ENCODE measurements at regions not wholly inside any gene's neighbourhood (a gene's known extent, or its start where the extent isn't known, plus 50 kb on each side); places are given as distances from the start of the nearest gene placed in this dataset.
"Not testable (repeated sequence)": the region's sequence is repeated elsewhere in the genome, so short reads cannot be mapped to it uniquely, and the experiment has no call there.

DNA sequence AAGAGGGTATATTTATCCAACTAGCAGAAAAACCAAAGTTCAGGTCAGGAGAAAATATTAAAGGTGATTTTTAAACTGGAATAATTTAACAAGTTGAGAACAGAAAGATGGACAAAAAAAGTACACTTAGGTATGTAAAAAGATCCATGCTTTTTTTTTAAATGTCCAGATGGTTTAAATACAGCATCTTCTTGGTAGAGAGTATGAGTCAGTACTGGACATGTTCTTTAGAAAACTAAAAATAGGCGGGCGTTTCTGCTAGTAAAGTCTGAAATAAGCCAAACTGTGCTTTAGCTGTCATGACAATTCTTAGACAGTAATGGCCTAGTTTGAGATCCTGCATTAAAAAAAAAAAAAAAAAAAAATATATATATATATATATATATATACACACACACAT is 255.9 kb upstream of the ST8SIA4 start:
- DNase-seq, result no peak

GRCh38 chr5:101153526-101153925 is 250.4 kb upstream of the ST8SIA4 start:
- no peak for DNase-seq

GRCh38 chr5:101143526-101143925 is 240.4 kb upstream of the ST8SIA4 start:
- DNase-seq, result no peak

DNA sequence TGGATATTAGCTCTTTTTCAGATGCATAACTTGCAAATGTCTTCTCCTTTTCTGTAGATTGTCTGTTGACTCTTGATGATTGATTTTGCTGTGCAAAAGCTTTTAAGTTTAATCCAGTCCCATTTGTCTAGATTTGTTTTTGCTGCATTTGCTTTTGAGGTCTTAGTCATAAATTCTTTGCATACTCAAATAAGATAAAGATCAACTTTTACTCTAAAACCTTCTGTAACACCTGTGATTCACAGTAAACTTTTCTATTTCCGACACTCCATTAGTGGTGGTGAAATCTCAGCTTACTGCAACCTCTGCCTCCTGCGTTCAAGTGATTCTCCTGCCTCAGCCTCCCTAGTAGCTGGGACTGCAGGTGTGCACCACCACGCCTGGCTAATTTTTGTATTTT is 239.0 kb upstream of the ST8SIA4 start:
- no peak for DNase-seq

- DNase-seq, result no peak
Measured at GRCh38 chr5:101136454-101136853, 233.4 kb upstream of the ST8SIA4 start.

- DNase-seq, result no peak
Measured at GRCh38 chr5:101123363-101123762, 220.3 kb upstream of the ST8SIA4 start.

GRCh38 chr5:101112645-101113044 is 209.6 kb upstream of the ST8SIA4 start:
- no peak for DNase-seq

GRCh38 chr5:101103874-101104273 is 200.8 kb upstream of the ST8SIA4 start:
- no peak for DNase-seq

DNA sequence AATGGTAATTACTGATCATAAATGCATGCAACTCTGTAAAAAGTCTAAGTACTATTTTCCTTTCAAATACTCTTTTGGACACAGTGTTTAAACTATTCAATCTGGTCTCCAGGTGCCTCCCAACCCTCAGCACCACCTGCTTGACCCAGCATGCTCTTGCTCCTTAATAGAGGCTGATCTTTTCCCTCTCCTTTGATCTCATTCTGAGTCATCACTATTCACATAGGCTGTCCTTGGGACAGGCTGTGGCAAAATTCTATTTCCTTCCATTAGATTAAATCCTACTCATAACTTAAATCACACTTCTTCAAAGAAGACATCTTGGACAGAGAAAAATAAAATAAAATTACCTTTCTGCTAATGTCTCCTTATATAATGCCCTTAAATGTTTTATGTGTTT is 199.4 kb upstream of the ST8SIA4 start:
- DNase-seq, result no peak

DNA sequence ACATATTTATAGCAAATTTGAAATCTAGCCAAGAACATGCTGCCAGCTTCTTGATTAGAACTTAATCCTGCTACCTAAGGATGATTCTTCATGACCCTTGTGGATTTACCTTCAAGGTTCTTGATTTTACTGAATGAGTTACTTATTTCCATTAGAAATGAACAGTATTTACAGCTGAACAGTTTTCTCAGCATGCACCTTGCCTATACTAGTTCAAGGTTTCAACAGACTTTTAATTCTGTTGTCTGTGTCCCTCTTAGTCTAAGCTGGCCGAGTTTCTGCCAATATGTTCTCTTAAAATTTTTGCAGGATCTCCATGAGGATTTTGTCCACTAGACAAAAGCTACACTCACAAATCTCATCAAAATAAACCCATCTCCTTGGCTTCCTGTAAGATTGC is 188.8 kb upstream of the ST8SIA4 start:
- peak; percentile 20 for DNase-seq

- peak; percentile 93 for DNase-seq
Measured at GRCh38 chr5:101084353-101084752, 181.3 kb upstream of the ST8SIA4 start.

DNA sequence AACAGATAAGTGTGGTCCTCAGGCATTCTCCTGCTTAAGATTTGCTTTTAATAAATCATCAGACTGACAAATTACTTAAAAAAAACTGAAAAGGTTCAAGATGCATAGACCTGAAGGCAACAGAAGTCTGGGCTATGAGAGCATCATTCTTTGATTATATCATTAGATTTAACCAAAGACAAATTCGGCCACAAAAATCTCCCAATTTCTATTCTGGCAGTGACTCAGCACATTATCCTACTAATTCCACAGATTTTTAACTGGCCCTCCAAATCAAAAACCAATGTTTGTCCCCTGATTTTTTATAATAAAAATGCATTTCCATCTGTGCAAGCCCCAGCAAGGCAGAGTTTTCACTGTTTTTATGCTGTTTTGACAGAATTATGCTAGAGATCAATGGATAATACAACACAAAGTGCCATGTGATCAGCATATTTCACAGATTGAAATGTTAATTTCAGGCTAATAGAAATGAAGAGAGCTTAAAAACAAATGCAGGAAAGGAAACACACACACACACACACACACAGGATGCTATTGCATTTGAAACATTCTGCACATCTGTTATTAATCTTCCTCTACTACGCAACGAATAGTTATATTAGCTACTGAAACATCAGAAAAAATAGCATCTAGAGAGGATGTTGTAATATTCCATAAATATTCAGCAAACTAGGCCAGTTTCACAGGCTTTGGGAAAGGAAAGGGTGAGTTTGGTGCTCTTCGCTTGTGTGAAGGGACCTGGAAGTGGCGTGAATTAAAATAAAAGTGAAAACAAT is 177.6 kb upstream of the ST8SIA4 start:
- DNase-seq, result no peak

DNA sequence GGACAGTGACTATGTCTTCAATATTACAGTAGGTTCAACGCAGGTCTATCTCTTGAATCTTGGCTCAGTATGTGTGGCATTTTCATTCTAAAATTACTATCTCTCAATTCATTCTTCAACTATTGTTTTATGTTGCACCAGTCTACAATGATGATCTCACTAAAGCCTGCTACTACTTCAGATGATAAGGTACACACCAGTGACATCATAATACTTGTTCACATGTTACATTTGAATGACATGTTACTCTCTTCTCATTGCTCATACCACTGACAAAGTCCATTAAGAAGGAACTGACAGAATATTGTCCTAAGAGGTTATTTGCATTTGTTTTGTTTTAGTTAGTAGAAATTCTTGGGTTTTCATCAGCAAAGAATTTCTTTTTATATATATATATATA is 165.2 kb upstream of the ST8SIA4 start:
- DNase-seq, result no peak

DNA sequence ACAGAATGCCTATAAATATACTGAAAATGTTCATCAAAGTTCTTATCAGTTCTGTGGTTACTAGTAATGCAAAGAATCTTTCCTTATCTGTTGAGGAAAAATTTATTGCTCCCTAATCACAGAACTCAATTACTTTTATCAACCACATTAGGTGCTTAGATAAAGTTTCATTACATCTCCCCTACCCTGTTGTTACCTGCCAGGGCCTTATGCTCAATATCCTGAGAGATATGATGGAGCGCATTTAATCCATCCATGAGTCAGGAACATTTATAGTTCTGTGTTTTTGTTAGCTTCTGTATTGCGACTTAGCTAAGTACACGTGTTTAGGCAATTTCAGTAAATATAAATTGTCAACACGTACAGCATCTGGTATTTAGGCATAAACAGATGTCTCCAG is 164.3 kb upstream of the ST8SIA4 start:
- DNase-seq, result no peak

- no peak for DNase-seq
Measured at GRCh38 chr5:101062902-101063301, 159.8 kb upstream of the ST8SIA4 start.

DNA sequence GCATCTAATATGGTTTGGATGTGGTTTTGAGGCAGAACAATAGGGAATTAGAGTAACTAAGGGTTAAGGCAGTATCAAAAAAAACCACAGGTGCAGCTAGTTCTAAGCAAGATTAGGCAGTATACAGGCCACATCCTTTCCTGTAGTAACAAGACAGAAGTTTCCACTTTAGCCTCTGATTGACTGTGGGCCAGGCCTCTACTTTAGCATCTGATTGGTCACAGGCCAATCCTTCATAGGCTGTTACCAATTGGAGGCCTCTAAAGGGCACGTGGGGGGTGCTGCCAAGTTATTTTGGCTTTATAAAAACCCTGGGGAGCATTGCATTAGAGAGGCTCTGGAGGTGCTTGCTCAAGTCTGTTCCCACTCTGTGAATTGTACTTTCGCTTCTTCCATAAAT is 144.1 kb upstream of the ST8SIA4 start:
- DNase-seq, result peak; percentile 7

DNA sequence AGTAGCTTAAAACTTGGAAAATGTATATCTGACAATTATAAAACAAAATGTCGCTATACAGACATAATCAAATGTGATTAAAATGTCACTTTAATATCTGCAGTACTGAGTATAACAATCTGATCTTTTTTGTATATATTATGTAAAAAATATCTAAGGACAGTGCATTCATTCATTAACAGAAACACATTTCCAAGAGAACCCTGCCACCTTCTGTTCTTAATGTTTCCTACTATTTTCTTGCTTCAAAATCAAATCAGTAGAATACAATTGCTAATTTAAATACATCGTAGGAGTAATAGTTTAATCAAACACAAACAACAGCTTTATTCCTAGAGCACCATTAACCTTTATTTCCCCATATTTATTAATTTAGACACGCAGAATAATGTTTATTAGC is 142.6 kb upstream of the ST8SIA4 start:
- DNase-seq, result peak; percentile 47

GRCh38 chr5:101040002-101040401 is 136.9 kb upstream of the ST8SIA4 start:
- not testable (repeated sequence) for DNase-seq

DNA sequence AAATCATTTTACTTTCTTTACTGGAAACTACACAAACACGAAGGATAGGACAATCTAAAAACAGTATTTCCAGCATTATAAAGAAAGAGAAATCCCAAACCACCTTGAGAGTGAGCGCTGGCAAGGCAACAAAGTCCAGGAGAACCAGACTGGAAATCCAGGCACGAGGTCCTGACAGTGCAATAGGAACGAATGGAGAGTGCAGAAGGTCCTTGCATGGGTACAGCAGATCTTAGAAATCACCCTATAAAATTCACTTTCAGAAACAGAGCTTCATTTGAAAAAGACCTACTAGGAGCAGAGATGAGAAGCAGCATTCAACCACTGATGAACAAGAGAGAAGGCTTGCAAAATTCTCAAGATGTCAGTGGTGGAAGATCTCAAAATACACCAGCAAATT is 133.7 kb upstream of the ST8SIA4 start:
- DNase-seq, result no peak

DNA sequence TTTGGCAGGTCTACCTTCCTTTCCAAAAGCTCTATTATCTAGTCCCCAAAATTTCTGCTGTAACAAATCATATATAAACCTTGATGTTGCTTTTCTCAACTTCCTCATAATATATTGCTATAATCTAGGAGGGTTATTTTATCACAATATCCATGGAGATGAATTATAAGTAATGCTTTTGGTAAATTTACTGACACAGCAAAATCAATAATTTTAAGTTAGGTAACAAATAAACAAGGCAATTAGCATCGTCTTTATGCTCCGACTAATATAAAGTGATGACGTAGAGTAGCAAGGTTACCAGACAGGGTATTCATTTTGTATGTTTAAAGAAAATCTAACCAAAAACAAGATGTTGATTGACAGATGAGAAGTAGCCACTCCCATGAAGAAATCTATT is 132.3 kb upstream of the ST8SIA4 start:
- no peak for DNase-seq

DNA sequence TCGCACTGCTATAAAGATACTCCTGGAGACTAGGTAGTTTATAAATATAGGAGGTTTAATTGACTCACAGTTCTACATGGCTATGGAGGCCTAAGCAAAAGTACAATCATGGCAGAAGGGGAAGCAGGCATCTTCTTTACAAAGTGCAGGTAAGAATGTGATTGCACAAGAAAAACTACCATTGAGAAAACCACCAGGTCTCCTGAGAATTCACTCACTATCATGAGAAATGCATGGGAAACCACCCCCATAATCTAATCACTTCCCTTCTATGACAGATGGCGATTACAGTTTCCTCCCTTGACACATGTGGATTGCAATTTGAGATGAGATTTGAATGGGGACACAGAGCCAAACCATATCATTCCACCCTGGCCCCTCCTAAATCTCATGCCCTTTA is 121.2 kb upstream of the ST8SIA4 start:
- no peak for DNase-seq

- no peak for DNase-seq
Measured at GRCh38 chr5:101018299-101018698, 115.2 kb upstream of the ST8SIA4 start.

DNA sequence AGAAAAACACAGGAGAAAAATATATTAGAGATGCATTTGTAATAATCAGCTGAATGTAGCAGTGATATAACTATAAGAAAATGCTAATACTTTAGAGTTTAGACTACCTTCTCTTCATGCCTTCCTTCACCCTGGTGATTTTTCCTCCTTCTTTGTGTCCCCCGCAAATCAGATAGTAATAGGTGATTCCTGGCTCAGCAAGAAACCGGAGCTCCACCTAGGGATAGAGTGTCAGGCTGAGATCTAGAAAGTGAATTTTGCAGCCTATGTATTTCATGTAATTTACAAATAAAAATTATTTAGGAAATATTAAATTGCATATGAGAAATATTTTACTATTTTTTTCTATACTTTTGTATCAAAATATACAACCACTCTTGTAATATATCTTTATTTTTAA is 109.8 kb upstream of the ST8SIA4 start:
- no peak for DNase-seq

- DNase-seq, result no peak
Measured at GRCh38 chr5:101009758-101010519, 106.9 kb upstream of the ST8SIA4 start.

DNA sequence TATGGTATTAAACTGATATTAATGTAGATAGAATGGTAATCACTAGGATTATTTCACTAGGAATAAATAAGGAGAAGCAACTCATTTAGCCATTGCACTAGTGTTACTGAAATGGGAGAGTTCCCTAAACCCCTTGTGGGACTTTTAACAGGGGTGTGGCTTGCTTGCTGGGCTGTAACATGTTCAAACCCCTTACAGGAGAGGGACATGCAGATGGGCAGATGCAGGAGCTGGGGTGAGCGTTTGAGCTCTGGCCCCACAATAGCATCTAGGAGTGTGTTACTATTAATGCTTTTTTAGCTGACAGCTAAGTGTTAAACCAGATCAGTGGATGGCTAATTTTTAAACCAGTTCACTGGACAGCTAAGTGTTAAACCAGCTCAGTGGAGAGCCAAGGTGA is 89.3 kb upstream of the ST8SIA4 start:
- no peak for DNase-seq

Data from hematopoietic multipotent progenitor cell treated with erythropoietin and hydrocortisone succinate and interleukin-3 and kit ligand, for 6 days (in vitro differentiated cells).